ENCODE measurements at regions not wholly inside any gene's neighbourhood (a gene's known extent, or its start where the extent isn't known, plus 50 kb on each side); places are given as distances from the start of the nearest gene placed in this dataset.

DNA sequence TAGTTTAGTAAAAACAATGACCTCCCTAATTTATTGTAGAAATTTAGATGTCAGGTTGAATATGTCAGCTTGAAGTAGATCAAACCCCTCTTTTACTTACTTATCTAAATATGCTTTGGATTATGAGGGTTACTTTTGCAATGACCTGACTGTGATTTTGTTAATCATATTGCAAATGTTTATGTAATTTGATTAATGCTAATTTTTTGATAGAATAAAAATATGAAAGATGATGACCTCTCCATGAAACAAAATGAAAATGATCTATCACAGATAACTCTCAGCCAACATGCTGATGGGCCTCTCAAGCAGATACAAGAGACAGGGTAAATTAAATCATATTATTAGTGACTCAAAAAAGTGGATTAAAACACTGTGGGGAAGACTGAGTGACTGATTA is 131.0 kb downstream of the CEP57L1 start:
- DNase-seq: no peak

DNA sequence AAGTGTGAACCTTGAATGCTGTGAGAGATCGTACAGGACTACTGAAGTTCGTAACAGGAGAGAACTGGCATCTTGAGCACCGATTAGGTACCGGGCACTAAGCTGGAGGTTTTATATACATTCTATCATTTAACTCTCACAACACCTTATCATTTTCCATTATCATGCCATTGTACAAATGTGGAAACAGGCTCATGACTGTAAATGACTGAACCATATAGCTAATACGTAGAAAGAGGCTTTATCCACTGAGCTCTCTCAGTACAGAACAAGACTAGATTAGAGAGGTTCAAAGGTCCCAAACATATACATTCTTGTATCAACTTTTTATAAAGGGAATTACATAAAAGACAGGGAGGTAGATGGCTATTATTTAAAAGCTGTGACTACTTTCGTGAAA is 130.6 kb downstream of the CEP57L1 start:
- no peak for DNase-seq

DNA sequence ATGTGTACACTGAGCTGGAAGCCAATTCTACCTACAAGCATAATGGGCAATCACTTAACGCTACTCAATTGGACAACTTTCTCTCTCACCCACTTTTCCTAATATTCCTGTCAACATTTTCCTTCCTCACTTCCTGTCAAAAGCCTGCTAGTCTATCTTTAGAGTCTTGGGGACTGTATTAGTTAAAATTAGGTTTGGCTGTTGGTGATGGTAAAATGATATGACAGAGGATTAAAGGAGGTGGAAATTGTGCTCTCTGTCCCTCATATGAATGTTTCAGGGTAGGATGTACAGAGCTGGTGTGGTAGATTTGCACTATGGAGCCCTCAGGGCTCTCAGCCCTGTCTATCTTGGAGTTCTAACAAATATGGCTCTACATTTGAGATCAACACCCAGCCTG is 129.7 kb downstream of the CEP57L1 start:
- no peak for DNase-seq

DNA sequence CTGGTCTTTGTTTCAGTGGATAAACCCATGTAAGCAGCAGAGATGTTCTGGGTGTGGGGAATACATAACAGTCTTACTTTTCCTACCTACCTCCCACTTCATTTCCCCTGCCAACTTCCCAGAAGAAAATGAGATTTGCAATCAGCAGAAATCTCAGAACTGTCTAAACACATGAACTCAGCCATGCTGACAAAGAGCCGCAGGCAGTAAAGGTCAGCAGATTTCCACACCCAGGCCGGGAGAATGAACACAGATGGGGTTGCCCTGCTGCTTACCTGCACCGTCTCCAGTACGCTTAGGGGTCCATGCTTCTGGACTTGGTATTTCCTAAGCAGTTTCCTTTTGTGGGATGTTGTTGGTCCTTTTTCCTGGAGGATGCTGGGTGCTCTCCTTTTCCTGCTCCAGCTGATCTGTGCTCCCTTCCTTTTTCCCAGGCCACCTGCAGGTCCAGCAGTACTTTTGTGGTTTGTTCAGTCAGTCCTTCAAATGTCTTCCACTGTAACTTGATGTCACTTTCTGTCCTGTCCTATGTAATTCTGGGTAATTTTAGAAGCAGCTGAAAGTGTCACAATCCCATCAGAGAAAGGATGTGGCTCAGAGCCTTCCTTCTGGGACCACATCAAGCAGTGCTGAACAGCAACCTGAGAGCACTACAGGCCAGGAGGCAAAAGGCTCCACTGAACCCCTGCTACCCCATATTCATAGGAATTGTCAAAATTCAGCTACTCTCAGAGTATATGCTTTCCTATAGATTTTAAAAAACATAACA is 129.0 kb downstream of the CEP57L1 start:
- no peak for DNase-seq

DNA sequence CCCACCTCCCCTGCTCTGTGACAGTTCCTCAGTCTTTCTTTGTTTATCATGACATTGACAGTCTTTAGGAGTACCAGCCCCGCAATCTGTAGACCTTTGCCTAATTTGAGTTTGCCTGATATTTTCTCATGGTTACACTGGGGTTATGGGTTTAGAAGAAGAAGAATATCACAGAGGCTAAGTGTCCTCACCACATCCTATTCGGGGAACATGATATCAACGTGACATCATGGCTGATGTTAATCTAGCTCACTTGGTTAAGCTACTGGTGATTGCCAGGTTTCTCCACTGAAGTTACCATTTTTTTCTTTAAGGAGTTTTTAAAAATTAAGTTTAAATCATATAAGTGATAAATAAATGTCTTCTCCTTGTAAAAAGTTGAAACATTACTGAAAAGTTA is 127.5 kb downstream of the CEP57L1 start:
- DNase-seq: no peak

DNA sequence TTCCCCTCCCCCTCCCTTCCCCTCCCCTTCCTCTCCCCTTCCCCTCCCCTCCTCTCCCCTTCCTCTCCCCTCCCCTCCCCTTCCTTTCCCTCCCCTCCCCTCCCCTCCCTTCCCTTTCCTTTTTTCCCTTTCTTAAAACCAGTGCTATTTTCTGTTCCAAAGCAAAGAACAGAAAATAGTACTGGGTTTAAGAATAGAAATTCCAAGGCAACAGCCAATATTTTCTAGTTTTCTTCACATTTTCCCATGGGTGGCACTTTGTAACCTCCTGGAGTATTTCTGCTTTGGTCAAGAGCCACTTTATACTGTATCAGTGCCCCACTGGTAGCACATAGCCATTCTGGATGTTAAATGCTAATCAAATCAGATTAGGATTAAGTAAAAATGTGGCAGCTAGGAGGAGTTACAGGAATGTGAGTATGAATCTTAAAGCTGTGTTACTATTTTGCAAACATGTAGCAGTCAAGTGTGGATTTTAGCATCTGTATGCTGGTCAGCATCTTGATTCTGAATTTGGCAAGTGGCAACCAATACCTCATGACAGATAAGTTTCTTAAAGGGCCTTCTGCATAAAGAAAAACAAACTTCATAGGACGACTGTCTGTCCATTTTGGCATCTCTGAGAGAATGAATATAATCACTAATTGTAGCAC is 126.4 kb downstream of the CEP57L1 start:
- DNase-seq: no peak
